NCI-H2081 (cell line): ENCODE measurements at regions not wholly inside any gene's neighbourhood (a gene's known extent, or its start where the extent isn't known, plus 50 kb on each side); places are given as distances from the start of the nearest gene placed in this dataset.
"Not testable (repeated sequence)": the region's sequence is repeated elsewhere in the genome, so short reads cannot be mapped to it uniquely, and the experiment has no call there.

Source experiments
- DNase-seq, 2 experiments: peaks; one replicate each; lab custom pipeline; 2025; lab: John Stamatoyannopoulos, UW

- no peak for DNase-seq
Observed at GRCh38 chr2:145927131-145927950, 1407.4 kb upstream of the ZEB2 start.

DNA sequence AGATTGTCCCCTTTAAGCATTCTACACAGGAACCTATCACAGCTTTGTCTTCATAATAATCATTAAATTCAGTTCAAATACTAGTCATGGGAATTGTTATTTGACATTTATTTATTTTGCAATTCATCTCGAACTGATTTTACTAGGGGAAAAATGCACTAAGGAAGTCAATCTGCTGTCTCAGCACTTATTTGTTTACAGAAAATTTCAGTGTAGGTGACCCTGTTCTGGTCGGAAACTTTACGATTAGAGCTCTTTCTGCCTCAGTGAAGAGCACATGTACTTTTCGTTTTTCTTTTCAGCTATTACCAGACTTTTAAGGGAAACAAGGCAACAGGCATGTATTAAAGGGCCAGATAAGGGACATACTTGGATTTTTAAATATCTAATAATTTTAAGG is 1405.7 kb upstream of the ZEB2 start:
- DNase-seq: no peak

DNA sequence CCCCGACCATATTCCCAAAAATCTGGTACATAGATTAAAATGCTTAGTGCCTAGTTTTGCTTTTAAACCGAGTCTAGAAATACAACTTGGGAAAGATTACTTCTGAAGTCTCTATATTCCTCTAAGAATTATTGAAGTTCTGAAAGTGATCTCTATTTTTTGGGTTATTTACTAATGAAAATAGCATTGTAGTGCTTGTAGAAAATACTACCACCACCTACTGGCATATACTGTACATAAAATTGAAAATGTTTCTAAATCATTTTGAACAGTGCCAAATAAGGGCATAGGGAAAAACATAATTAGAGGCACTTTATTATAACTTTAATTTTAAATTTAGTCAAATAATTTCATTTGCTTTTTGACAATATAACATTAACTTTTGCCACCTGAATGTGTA is 1399.6 kb upstream of the ZEB2 start:
- DNase-seq: no peak

DNA sequence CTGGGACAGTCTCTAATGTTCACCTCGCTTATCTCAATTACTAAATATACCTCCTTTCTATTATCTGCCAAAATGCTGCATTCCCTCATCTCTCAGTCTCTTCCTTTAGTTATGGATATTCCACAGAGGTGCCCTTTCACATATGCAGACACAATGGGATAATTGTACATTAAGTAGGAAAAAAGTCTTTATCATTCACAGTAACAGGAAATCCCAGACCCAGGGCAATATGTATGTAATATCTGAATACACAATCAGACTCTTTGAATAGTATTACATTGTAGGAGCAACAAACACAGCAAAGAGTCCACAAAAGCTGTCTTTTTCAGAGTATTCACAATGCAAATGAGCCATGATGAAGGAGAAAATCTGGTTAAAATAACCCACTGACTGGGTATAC is 1399.0 kb upstream of the ZEB2 start:
- no peak for DNase-seq

- DNase-seq: no peak
Observed at GRCh38 chr2:145916799-145917198, 1396.9 kb upstream of the ZEB2 start.

DNA sequence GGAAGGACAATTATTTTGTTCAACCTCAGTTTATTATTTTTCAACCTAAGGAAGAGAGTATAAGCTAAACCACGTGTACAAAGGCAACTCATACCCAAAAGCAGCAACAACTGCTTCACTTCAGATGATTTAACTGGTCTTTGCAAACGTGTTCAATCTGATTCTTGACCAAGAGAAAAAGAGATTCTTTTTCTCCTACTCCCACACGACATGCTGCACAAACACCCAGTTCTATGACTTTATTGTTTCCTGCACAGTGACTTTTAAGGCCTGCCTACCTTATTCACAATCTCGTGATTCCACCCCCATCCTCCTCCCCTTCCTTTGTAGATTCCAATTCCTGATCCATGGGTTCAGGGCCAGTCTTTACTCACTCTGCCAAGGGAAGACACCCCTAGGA is 1394.8 kb upstream of the ZEB2 start:
- DNase-seq: no peak

DNA sequence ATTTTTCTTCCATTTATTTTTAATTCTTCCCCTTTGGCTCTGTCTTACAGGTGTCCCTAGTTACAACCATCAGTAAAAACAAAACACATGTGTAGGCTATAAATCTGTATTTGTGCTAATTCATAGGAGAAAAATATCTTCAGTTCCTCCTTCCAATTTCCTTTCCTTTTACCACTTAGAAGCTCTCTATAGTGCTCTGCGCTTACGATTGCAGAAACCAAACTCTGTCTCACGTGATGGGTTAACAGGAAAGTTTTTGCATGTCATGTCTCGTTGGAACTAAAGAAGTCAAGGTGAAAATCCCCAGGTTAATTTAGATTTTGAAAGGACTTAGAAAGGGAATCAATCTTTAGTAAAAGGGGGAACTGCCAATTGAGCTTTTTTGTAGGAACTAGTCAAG is 1390.5 kb upstream of the ZEB2 start:
- no peak for DNase-seq

DNA sequence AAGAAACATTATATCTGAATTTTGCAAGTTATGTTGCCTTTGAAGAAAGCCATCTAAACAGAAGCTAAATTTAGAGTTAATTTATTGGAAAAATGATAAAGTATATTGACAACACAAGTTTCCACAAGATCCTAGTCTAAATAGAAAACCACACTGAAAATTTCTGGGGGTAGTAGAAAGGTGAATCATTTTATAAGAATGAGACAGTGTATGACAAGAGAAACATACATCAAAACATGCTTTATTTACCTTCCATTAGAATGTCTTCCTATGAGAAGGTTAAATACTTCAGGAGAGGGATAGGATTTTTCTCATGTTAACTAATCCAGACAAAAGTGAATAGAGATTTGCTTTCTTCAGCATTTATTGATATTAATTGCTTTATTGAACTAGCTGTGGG is 1389.8 kb upstream of the ZEB2 start:
- no peak for DNase-seq

DNA sequence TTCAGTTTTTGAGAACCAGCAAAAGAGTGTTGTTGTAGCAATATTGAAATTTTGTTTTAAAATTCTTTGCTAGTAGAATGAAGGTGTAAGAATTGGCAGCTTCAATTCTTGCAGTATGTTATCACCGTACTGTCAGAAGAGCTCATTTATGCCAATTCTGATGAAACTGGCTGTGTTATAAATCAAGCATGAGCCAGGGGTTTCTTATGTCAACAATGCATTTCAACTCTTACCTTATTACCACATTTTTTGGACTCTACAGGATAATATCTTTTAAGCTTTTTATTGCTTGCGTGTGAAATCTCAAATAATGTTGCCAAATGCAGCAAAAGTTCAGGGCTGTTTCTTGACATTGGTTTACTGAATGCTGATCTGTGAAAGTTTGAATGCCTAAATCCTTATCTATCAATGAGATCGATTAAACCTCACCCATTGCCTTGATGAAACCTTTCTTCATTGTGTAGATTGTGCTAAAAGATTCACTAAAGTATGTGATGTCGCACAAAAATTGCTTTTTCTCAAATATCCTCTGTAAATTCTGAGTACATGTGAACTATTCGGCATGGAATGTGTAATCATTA is 1389.3 kb upstream of the ZEB2 start:
- no peak for DNase-seq

DNA sequence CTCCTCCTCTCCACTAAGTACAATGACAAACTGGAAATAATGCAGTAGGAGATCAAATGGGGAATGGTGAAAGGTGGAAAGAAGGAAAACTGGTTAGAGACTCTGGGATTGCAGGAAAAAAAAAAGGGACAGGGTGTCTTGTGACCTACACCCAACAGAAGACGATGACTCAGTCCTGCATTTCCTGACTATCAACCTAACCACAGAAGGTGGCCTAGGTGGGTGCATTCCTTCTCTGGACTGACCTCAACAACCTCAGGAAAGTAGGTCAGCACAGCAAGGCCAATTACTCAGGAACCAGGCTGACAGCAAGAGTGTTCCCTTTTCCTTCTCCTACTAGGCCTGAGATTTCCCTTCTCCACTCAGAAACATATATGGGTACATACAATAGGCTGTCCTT is 1386.4 kb upstream of the ZEB2 start:
- DNase-seq: no peak

DNA sequence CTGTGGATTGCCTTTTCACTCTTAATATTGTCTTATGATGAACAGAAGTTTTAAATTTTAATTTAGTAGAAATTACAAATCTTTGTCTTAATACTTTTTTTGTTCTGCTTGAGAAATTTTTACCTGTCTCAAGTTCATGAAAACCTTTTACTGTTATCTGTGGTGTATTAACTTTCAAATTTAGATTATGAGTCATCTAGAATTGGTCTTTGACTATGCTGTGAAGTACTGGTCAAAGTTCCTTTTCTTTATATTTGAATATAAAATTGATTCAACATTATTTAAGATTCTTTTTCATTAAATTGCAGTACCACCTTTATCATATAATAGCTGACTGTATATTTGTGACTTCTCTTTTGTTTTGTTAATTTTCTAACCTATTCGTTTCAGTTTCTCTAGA is 1385.5 kb upstream of the ZEB2 start:
- DNase-seq: no peak

- no peak for DNase-seq
Observed at GRCh38 chr2:145897151-145897550, 1377.2 kb upstream of the ZEB2 start.

DNA sequence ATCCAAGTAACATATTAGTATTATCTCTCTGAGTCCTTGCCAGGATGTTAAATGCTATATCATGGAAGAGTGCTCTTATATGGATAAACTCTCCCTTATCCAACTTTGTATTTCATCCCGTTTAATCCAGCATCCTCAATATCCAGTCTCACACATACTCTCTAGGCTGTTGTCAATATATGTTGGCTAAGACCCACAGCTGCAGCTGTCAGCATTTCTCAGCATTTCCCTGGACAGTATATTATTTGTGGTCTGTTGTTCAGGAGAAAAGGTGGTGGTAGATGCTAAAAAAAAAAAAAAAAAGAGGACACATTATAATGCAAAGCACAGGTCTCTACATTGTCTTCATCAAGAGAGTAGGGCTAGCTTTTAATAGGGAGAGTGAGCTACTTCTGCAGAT is 1368.0 kb upstream of the ZEB2 start:
- DNase-seq: no peak

- not testable (repeated sequence) for DNase-seq
Observed at GRCh38 chr2:145880997-145881396, 1361.1 kb upstream of the ZEB2 start.

- DNase-seq: no peak
Observed at GRCh38 chr2:145875016-145875415, 1355.1 kb upstream of the ZEB2 start.

- DNase-seq: no peak
Observed at GRCh38 chr2:145874466-145874865, 1354.5 kb upstream of the ZEB2 start.

GRCh38 chr2:145864501-145864900 is 1344.6 kb upstream of the ZEB2 start:
- DNase-seq: no peak

DNA sequence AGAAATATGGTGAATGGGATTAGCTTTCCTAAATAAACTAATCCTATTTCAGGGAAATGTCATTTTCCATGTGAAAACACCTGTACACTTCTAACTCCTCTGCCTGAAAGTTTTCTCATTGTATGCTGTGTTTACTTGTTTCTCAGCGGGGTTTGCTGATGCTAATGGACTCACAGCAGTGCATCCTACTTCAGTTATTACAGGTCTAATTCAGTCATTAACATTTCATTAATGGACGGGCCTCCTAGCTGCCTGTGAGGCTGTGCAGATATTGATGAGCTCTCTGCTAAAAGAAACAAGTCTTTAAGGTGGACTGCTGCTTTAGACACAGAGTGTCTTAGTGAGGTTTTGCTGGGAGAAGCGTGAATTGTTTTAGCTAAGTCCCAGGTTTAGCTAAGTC is 1342.0 kb upstream of the ZEB2 start:
- peak in 1 of 2 experiments; percentile 30 for DNase-seq

DNA sequence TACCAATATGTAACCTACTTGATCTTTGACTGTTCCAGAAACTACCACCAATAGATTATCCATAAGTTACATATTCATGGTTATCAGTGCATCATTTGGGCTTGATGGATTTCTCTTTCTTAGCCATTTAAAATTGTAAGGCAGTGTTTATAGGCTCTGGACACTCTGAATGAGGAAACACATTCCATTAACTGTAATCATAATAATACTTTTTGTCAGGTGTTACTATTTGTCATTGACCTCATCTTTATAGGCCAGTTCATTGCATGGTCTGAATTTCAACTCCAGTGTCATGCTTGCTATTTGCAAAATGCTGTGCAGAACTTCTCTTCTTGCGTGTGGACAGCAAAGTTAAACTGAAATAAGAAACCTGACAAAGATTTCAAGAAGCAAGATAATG is 1340.2 kb upstream of the ZEB2 start:
- no peak for DNase-seq

- no peak for DNase-seq
Observed at GRCh38 chr2:145855142-145855541, 1335.2 kb upstream of the ZEB2 start.

GRCh38 chr2:145854039-145854755 is 1334.3 kb upstream of the ZEB2 start:
- DNase-seq: no peak

DNA sequence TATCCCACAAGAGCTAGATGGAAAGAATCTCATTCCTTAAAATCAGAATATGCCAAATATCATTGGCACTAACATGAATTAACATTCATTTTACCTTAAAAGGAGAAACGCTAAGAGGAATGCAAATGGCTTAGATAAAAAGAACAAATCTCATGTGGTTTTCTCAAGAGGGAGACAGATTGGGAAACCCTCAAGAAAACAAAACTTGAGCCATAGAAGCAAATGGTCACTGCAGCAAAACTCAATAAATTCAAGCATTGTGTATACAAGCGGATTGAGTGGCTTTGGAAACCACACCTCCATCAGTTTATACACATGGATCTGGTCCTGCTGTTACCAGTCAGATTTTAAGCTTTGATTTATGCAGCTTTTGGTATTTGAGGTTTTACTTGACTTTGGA is 1331.8 kb upstream of the ZEB2 start:
- no peak for DNase-seq

DNA sequence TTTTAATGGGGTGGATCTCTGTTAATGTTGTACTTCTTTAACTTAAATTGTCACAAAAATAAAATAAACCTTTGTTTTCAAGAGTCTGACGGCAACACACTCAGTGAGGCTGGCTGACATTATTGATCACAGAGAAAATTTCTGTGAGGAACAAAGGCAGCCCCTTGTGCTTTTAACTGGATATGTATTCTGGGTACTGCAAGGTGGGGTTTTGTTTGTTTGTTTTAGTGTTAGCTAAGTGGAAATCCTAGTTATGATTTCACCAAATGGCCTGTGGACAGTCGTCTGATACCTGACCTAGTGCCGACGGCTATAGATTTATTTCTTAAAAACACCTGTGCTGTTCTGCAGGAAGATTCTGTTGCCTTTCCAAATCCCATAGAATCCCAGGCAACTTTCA is 1329.5 kb upstream of the ZEB2 start:
- DNase-seq: no peak
